MM.1S (cell line): ENCODE measurements at regions not wholly inside any gene's neighbourhood (a gene's known extent, or its start where the extent isn't known, plus 50 kb on each side); places are given as distances from the start of the nearest gene placed in this dataset.

Experiments used
- EZH2 ChIP-seq: fragments of 300-600 bp; sonication (generic); optimal IDR thresholded peaks from 2 replicates; pipeline ENCODE3; 2017; ENCODE audit warnings: low read depth, mild to moderate bottlenecking, antibody characterized with exemption, low read length, mixed read lengths
- TF ChIP-seq, protein P1 (sequence below): fragments of 300-600 bp; sonication (generic); IDR thresholded peaks from 2 replicates; pipeline ENCODE4 v1.5.1; 2016; ENCODE audit warnings: antibody characterized with exemption, low read length, mixed read lengths

DNA sequence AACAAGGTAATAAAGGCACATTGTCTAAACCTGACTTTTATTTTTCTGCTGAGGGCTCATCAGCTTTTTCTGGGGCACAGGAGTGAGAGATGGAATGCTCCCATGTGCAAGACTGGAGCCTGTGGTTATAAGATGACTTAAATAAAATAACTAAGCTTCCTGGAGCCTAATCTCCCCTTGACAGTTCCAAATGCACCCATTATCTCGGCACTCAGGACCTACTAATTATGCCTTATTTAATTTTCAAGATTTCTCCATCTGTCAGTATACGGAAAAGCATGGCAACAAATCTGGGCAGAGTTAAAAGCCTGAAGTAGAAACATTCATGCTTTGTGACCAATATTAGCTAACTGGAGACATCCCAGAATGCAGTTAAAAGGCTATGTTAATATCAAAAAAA is 416.7 kb upstream of the TEX13C start:
- TF ChIP-seq, protein P1, sequence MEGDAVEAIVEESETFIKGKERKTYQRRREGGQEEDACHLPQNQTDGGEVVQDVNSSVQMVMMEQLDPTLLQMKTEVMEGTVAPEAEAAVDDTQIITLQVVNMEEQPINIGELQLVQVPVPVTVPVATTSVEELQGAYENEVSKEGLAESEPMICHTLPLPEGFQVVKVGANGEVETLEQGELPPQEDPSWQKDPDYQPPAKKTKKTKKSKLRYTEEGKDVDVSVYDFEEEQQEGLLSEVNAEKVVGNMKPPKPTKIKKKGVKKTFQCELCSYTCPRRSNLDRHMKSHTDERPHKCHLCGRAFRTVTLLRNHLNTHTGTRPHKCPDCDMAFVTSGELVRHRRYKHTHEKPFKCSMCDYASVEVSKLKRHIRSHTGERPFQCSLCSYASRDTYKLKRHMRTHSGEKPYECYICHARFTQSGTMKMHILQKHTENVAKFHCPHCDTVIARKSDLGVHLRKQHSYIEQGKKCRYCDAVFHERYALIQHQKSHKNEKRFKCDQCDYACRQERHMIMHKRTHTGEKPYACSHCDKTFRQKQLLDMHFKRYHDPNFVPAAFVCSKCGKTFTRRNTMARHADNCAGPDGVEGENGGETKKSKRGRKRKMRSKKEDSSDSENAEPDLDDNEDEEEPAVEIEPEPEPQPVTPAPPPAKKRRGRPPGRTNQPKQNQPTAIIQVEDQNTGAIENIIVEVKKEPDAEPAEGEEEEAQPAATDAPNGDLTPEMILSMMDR = no peak
- no peak for TF ChIP-seq EZH2
